DMS53 (cell line): ENCODE measurements at regions not wholly inside any gene's neighbourhood (a gene's known extent, or its start where the extent isn't known, plus 50 kb on each side); places are given as distances from the start of the nearest gene placed in this dataset.
"Not testable (repeated sequence)": the region's sequence is repeated elsewhere in the genome, so short reads cannot be mapped to it uniquely, and the experiment has no call there.

ENCODE experiments used
- DNase-seq: peaks from one replicate; lab custom pipeline; 2025; lab: John Stamatoyannopoulos, UW

GRCh38 chr22:47540011-47540410 is 777.6 kb downstream of the TBC1D22A start:
- DNase-seq: peak; percentile 4

GRCh38 chr22:47539374-47539773 is 776.9 kb downstream of the TBC1D22A start:
- DNase-seq: no peak

- no peak for DNase-seq
Measured at GRCh38 chr22:47535681-47536080, 773.2 kb downstream of the TBC1D22A start.

GRCh38 chr22:47534804-47535410 is 772.5 kb downstream of the TBC1D22A start:
- DNase-seq: no peak

- DNase-seq: no peak
Measured at GRCh38 chr22:47533961-47534803, 771.7 kb downstream of the TBC1D22A start.

- no peak for DNase-seq
Measured at GRCh38 chr22:47517062-47517461, 754.6 kb downstream of the TBC1D22A start.

GRCh38 chr22:47515384-47516125 is 753.1 kb downstream of the TBC1D22A start:
- peak; percentile 13 for DNase-seq

- DNase-seq: no peak
Measured at GRCh38 chr22:47512617-47513016, 750.2 kb downstream of the TBC1D22A start.

- DNase-seq: no peak
Measured at GRCh38 chr22:47504962-47505361, 742.5 kb downstream of the TBC1D22A start.

GRCh38 chr22:47498969-47499495 is 736.6 kb downstream of the TBC1D22A start:
- DNase-seq: no peak

GRCh38 chr22:47497666-47498065 is 735.2 kb downstream of the TBC1D22A start:
- no peak for DNase-seq

GRCh38 chr22:47495110-47495509 is 732.7 kb downstream of the TBC1D22A start:
- DNase-seq: no peak

GRCh38 chr22:47488131-47488530 is 725.7 kb downstream of the TBC1D22A start:
- DNase-seq: not testable (repeated sequence)

- no peak for DNase-seq
Measured at GRCh38 chr22:47486569-47487312, 724.3 kb downstream of the TBC1D22A start.

GRCh38 chr22:47484960-47485569 is 722.6 kb downstream of the TBC1D22A start:
- peak; percentile 3 for DNase-seq

- DNase-seq: no peak
Measured at GRCh38 chr22:47476231-47476630, 713.8 kb downstream of the TBC1D22A start.

- peak; percentile 4 for DNase-seq
Measured at GRCh38 chr22:47474895-47475294, 712.4 kb downstream of the TBC1D22A start.

- DNase-seq: peak; percentile 23
Measured at GRCh38 chr22:47474464-47474863, 712.0 kb downstream of the TBC1D22A start.

- no peak for DNase-seq
Measured at GRCh38 chr22:47472636-47473035, 710.2 kb downstream of the TBC1D22A start.

- DNase-seq: no peak
Measured at GRCh38 chr22:47471406-47471805, 709.0 kb downstream of the TBC1D22A start.

- DNase-seq: no peak
Measured at GRCh38 chr22:47465809-47466208, 703.4 kb downstream of the TBC1D22A start.
